A549 (cell line): ENCODE measurements at regions not wholly inside any gene's neighbourhood (a gene's known extent, or its start where the extent isn't known, plus 50 kb on each side); places are given as distances from the start of the nearest gene placed in this dataset.

Experiments used
- CTCF ChIP-seq: fragments of >200 bp; sonication (Bioruptor Twin); formaldehyde crosslinking; IDR thresholded peaks from 3 replicates; pipeline ENCODE4 v1.5.1; 2016
- HMGXB4 ChIP-seq: fragments of 250-450 bp; sonication (Bioruptor Pico); IDR thresholded peaks from 2 replicates; pipeline ENCODE4 v1.5.0; 2021; ENCODE audit warnings: mild to moderate bottlenecking, moderate library complexity, borderline replicate concordance
- JUN ChIP-seq, 2 experiments: fragments of >200 bp; sonication (Bioruptor Twin); formaldehyde crosslinking; IDR thresholded peaks; 2 replicates in 1 of 2; 3 replicates in 1 of 2; pipeline ENCODE4 v1.6.1; 2016 to 2017
- MAFK ChIP-seq: fragments of 450-650 bp; IDR thresholded peaks from 2 replicates; pipeline ENCODE4 v1.6.1; 2014; ENCODE audit not compliant: partially characterized antibody
- POLR2A ChIP-seq: IDR thresholded peaks from 2 replicates; pipeline ENCODE4 v1.6.1; 2012; ENCODE audit warnings: mild to moderate bottlenecking, low read length
- RNF2 ChIP-seq: fragments of 200-600 bp; sonication (generic); IDR thresholded peaks from 2 replicates; pipeline ENCODE4 v1.6.1; 2016; ENCODE audit warnings: low read depth, mild to moderate bottlenecking, antibody characterized with exemption, moderate library complexity, borderline replicate concordance

GRCh38 chr20:40863355-40863919, 165.2 kb upstream of the TOP1 start:
- TF ChIP-seq POLR2A (no peak), MAFK (no peak), CTCF (no peak), HMGXB4 (no peak), RNF2 (no peak), JUN (IDR thresholded peaks at IDR 0.05) (no peak)
